Progenitor cell of endocrine pancreas (in vitro differentiated cells): ENCODE measurements at regions not wholly inside any gene's neighbourhood (a gene's known extent, or its start where the extent isn't known, plus 50 kb on each side); places are given as distances from the start of the nearest gene placed in this dataset.
A peak's percentile ranks its signal among the peaks of the same experiment; 100 is the strongest.
"Not testable (repeated sequence)": the region's sequence is repeated elsewhere in the genome, so short reads cannot be mapped to it uniquely, and the experiment has no call there.

Source experiments
- DNase-seq: peaks from one replicate; pipeline ENCODE4 v3.0.0; 2021; ENCODE audit warnings: low spot score; ENCODE audit not compliant: unreplicated experiment
- H3K27ac Mint-ChIP-seq: 2 replicates; pipeline ENCODE4 v1.8.0; 2021; ENCODE audit warnings: mild to moderate bottlenecking, moderate library complexity, mixed read lengths
- H3K27me3 Mint-ChIP-seq: 2 replicates; pipeline ENCODE4 v1.8.0; 2021; ENCODE audit warnings: mixed read lengths
- H3K36me3 Mint-ChIP-seq: 2 replicates; pipeline ENCODE4 v1.8.0; 2022; ENCODE audit warnings: mixed read lengths; ENCODE audit not compliant: insufficient read depth
- H3K4me1 Mint-ChIP-seq: 2 replicates; pipeline ENCODE4 v1.8.0; 2021; ENCODE audit warnings: low read depth, mixed read lengths
- H3K4me3 Mint-ChIP-seq: 2 replicates; pipeline ENCODE4 v1.8.0; 2021; ENCODE audit warnings: low read depth, mild to moderate bottlenecking, moderate library complexity, mixed read lengths
- H3K9me3 Mint-ChIP-seq: 2 replicates; pipeline ENCODE4 v1.8.0; 2021; ENCODE audit warnings: low read depth, mixed read lengths
- TF ChIP-seq, protein P1 (sequence below): fragments of 200-600 bp; sonication (generic); IDR thresholded peaks from one replicate; pipeline ENCODE4 v1.5.0; 2021; ENCODE audit warnings: antibody characterized with exemption, mild to moderate bottlenecking; ENCODE audit not compliant: unreplicated experiment

DNA sequence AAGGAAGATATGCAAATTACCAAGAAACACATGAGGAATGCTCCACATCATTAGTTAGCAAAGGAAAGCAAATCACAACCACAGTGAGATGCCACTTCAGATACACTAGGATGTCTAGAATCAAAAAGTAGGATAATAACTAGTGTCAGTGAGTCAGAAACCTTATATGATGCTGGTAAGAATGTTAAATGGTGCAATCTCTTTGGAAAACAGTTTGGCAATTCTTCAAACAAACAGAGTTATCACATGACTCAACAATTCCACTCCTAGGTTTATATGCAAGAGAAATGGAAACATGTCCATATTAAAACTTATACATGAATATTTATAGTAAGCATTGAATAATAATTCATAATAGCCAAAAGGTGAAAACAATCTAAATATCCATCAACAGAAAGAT, 220.9 kb downstream of the FOXG1 start:
- Mint-ChIP-seq H3K9me3 (no peaks in the 10 kb centered on the region), H3K27ac (no peak overlapping the region), H3K27me3 (no peaks in the 10 kb centered on the region), H3K4me1 (no peaks in the 10 kb centered on the region), H3K4me3 (no peak overlapping the region), H3K36me3 (no peaks in the 10 kb centered on the region)
- TF ChIP-seq, protein P1, sequence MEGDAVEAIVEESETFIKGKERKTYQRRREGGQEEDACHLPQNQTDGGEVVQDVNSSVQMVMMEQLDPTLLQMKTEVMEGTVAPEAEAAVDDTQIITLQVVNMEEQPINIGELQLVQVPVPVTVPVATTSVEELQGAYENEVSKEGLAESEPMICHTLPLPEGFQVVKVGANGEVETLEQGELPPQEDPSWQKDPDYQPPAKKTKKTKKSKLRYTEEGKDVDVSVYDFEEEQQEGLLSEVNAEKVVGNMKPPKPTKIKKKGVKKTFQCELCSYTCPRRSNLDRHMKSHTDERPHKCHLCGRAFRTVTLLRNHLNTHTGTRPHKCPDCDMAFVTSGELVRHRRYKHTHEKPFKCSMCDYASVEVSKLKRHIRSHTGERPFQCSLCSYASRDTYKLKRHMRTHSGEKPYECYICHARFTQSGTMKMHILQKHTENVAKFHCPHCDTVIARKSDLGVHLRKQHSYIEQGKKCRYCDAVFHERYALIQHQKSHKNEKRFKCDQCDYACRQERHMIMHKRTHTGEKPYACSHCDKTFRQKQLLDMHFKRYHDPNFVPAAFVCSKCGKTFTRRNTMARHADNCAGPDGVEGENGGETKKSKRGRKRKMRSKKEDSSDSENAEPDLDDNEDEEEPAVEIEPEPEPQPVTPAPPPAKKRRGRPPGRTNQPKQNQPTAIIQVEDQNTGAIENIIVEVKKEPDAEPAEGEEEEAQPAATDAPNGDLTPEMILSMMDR: no peak
- no peak for DNase-seq

DNA sequence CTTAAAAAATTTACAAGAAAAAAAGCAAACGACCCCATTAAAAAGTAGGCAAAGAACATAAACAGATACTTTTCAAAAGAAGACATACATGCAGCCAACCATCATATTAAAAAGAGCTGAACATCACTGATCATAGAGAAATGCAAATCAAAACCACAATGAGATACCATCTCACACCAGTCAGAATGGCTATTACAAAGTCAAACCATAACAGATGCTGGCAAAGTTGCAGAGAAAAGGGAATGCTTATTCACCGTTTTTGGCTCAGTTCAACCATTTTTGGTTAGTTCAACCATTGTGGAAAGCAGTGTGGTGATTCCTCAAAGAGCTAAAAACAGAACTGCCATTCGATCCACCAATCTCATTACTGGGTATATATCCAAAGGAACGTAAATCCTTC, 230.6 kb downstream of the FOXG1 start:
- not testable (repeated sequence) for H3K4me3 Mint-ChIP-seq, H3K9me3 Mint-ChIP-seq, H3K4me1 Mint-ChIP-seq, DNase-seq, H3K36me3 Mint-ChIP-seq, H3K27ac Mint-ChIP-seq, H3K27me3 Mint-ChIP-seq

DNA sequence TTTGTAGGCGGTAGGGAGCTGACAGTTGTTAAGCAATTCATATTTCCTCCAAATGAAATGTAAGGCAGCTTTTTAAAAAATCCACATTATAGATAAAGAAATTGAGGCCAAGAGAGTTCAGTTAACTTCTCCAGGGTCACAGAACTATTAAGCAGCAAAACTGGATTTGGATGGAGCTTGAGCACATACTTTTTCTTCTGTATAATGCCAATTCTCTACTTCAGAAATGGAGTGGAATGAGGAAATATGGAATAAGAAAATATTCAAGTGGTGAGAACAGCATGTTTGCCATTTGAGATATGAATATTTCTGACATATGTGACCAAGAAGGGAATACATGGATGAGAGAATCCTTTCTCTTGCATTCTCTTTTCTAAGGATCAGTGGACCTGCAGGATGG, 233.1 kb downstream of the FOXG1 start:
- TF ChIP-seq, protein P1: no peak

DNA sequence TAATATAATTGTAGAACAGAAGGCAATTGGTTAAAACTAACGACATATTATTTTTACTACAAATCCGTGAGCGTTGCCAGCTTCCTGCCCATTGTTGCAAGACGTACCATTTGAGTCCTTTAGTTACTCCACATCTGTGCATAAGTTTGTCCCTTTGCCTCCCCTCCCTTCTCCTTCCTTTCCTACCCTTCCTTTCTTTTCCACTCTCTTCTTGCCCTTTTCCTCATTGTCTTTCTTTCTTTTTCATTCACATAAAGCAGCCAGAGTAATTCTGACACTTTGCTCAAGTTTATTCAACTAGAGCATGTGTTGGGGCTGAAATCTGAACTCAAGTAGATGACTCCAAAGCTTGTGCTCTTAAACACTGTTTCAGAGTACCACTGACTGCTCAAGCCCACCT, 239.1 kb downstream of the FOXG1 start:
- Mint-ChIP-seq H3K36me3 (no peaks in the 10 kb centered on the region), H3K4me3 (no peak overlapping the region)

More for the DNA sequence above, 233.1 kb downstream of the FOXG1 start:
- no peak overlapping the region for H3K4me3 Mint-ChIP-seq
- no peak overlapping the region for H3K27ac Mint-ChIP-seq
- H3K27me3 Mint-ChIP-seq: no peaks in the 10 kb centered on the region
- H3K4me1 Mint-ChIP-seq: no peaks in the 10 kb centered on the region
- no peak for DNase-seq
- peaks cover 3% of the 10 kb centered on the region for H3K9me3 Mint-ChIP-seq
- no peaks in the 10 kb centered on the region for H3K36me3 Mint-ChIP-seq

DNA sequence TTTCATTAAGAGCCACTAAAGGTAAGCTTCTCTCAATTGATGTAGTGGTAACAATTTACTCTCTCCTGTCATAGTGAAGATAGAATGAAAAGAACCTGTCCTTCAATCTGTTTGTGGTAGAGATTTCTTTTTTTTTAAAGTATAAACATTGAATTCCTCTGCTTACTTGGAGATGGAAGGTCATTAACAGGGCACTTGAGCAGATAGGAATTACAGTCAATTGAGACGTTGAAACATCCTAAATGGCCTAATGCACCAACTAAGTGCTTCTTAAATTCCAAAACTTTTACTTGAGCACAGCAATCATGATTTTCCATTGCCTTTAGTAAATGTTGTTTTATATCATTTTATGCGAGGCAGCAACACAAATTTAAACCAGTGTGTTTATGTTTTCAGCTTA, 241.4 kb downstream of the FOXG1 start:
- no peak overlapping the region for H3K4me3 Mint-ChIP-seq
- TF ChIP-seq, protein P1: no peak
- no peaks in the 10 kb centered on the region for H3K36me3 Mint-ChIP-seq
- peaks cover 4% of the 10 kb centered on the region for H3K4me1 Mint-ChIP-seq
- H3K9me3 Mint-ChIP-seq: no peaks in the 10 kb centered on the region
- DNase-seq: no peak
- no peak overlapping the region for H3K27ac Mint-ChIP-seq
- H3K27me3 Mint-ChIP-seq: no peaks in the 10 kb centered on the region

More for the DNA sequence above, 239.1 kb downstream of the FOXG1 start:
- no peak overlapping the region for H3K27ac Mint-ChIP-seq
- H3K4me1 Mint-ChIP-seq: peaks cover 4% of the 10 kb centered on the region
- TF ChIP-seq, protein P1: no peak
- no peak for DNase-seq
- no peaks in the 10 kb centered on the region for H3K27me3 Mint-ChIP-seq
- H3K9me3 Mint-ChIP-seq: no peaks in the 10 kb centered on the region

DNA sequence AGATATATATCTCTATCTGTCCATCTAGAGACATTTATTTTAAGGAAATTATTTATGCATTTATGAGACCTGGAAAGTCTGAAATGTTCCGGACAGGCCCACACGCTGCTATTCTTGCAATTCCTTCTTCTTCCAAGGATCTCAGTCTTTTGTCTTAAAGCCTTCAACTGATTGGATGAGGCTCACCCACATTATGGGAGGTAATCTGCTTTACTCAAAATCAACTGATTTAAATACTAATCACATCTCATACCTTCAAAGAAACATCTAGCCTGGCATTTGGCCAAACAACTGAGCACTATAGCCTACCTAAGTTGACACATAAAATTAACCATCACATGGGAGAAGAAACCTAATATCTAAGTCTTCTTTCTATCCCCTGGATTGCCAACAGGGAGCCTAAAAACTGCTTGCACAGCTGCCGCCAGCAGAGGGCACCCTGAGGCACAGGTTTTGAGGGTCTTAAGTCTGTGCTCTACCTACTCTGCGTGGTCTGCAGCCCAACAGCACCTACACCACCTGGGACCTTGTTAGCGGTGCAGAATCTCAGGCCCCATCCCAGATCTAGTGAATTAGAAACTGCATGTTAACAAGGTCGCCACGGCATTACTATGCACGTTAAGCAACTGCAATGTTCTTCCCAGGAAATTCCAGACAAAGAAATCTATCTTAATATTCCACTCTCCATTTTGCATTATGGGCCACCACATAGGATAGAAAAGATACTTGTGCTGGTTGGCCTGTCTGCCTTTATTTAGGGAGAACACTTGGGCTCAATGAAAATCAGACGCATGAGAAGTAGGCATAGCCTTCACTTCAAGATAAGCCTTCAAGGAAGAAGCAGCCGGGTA, 249.7 kb downstream of the FOXG1 start:
- Mint-ChIP-seq H3K27me3 (no peaks in the 10 kb centered on the region), H3K9me3 (peaks cover 4% of the 10 kb centered on the region), H3K27ac (no peak overlapping the region), H3K4me1 (peaks cover 3% of the 10 kb centered on the region), H3K4me3 (no peak overlapping the region), H3K36me3 (no peaks in the 10 kb centered on the region)
- TF ChIP-seq, protein P1: peak; percentile 86
- DNase-seq: peak; percentile 42

DNA sequence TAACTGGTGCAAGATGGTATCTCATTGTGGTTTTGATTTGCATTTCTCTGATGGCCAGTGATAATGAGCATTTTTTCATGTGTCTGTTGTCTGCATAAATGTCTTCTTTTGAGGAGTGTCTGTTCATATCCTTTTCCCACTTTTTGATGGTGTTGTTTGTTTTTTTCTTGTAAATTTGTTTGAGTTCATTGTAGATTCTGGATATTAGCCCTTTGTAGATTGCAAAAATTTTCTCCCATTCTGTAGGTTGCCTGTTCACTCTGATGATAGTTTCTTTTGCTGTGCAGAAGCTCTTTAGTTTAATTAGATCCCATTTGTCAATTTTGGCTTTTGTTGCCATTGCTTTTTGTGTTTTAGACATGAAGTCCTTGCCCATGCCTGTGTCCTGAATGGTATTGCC, 256.9 kb downstream of the FOXG1 start:
- not testable (repeated sequence) for H3K27me3 Mint-ChIP-seq, H3K4me1 Mint-ChIP-seq, H3K27ac Mint-ChIP-seq, H3K4me3 Mint-ChIP-seq, DNase-seq
- H3K36me3 Mint-ChIP-seq: peaks cover 10% of the 10 kb centered on the region
- H3K9me3 Mint-ChIP-seq: peaks cover 42% of the 10 kb centered on the region

DNA sequence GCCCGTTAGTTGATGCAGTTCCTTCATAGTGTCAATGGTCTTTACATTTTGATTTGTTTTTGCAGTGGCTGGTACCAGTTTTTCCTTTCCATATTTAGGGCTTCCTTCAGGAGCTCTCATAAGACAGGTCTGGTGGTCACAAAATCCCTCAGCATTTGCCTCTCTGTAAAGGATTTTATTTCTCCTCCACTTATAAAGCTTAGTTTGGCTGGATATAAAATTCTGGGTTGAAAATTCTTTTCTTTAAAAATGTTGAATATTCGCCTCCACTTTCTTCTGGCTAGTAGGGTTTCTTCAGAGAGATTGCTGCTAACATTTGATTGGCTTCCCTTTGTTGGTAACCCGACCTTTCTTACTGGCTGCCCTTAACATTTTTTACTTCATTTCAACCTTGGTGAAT, 260.9 kb downstream of the FOXG1 start:
- H3K27ac Mint-ChIP-seq, H3K27me3 Mint-ChIP-seq, DNase-seq, H3K4me3 Mint-ChIP-seq: not testable (repeated sequence)
- peaks cover 11% of the 10 kb centered on the region for H3K36me3 Mint-ChIP-seq
- H3K4me1 Mint-ChIP-seq: peaks cover 13% of the 10 kb centered on the region
- H3K9me3 Mint-ChIP-seq: peaks cover 53% of the 10 kb centered on the region
